ENCODE measurements at regions not wholly inside any gene's neighbourhood (a gene's known extent, or its start where the extent isn't known, plus 50 kb on each side); places are given as distances from the start of the nearest gene placed in this dataset.
"Not testable (repeated sequence)": the region's sequence is repeated elsewhere in the genome, so short reads cannot be mapped to it uniquely, and the experiment has no call there.

- FAIRE-seq = no peak
- peaks cover 0 to 3% of the 10 kb centered on the region in 2 experiments; a peak in 1 of 5 replicates for H3K27me3 ChIP-seq (ENCODE audit: control insufficient read depth in 1 of 2, insufficient read depth in 2 of 2, low read length in 2 of 2)
- H3K79me2 ChIP-seq (ENCODE audit: insufficient read depth, low read length) = no peaks in the 10 kb centered on the region
- intact Hi-C loops (cut with micrococcal nuclease; ENCODE audit: unreplicated experiment) = no loop called here
- no peak overlapping the region for H3K9ac ChIP-seq (ENCODE audit: insufficient read depth, low read depth, low read length)
- TF ChIP-seq KLF6 (CRISPR knock-in tag; IDR thresholded peaks at IDR 0.05) (no peak), SAFB2 (CRISPR knock-in tag; IDR thresholded peaks at IDR 0.05; ENCODE audit: borderline replicate concordance, low read depth) (no peak), E2F1 (CRISPR knock-in tag; IDR thresholded peaks at IDR 0.05) (no peak), POLR2G (IDR thresholded peaks at IDR 0.05; ENCODE audit: low read depth, low read length) (no peak), ZNF577 (CRISPR knock-in tag; IDR thresholded peaks at IDR 0.05; ENCODE audit: borderline replicate concordance, low read depth) (no peak), SOX13 (IDR thresholded peaks at IDR 0.05) (no peak), SOX13 (CRISPR knock-in tag; conservative IDR thresholded peaks at IDR 0.05 in 1 of 2, IDR thresholded peaks at IDR 0.05 in 1 of 2) (no peak), ASH2L (IDR thresholded peaks at IDR 0.05; ENCODE audit: insufficient read length, low read depth, low read length) (no peak)
- 17% methylated on average over 10 of the region's 11 CpGs for WGBS (ENCODE audit: low lambda C conversion rate)
- no peak for DNase-seq (ENCODE audit: low spot score)
- H3K36me3 ChIP-seq (replicated peaks in 1 of 2; ENCODE audit: control insufficient read depth in 1 of 2, insufficient read depth in 2 of 2, low read length in 2 of 2) = no peaks in the 10 kb centered on the region
- no peaks in the 10 kb centered on the region for H3K4me1 ChIP-seq (ENCODE audit: insufficient read depth, low read length)
- no TSS peak for BruUV-seq (replicated peaks)
- no peaks in the 10 kb centered on the region for H3K9me3 ChIP-seq (ENCODE audit: low read length)
- no peak for ATAC-seq
- ChIA-PET CTCF (ENCODE audit: low intra/inter-chr PET ratio, low total read pairs) (no interaction called here), POLR2A (no interaction called here)
- in situ Hi-C loops (cut with HindIII; ENCODE audit: extremely low pct_ligation_motif_present, low pct_unique_long_range_greater_than_20kb) = no loop called here
- no peak overlapping the region for H3K4me2 ChIP-seq (ENCODE audit: low read depth, low read length)
- no peaks in the 10 kb centered on the region for H4K20me1 ChIP-seq (ENCODE audit: insufficient read depth, low read length)
- no peak overlapping the region for H3K27ac ChIP-seq (ENCODE audit: extremely low read length, insufficient read depth, low read length)
- H3K4me3 ChIP-seq (replicated peaks in 1 of 3; ENCODE audit: insufficient read depth in 1 of 3, low read depth in 2 of 3, low read length in 3 of 3) = no peak overlapping the region
- no peak overlapping the region for H2AFZ ChIP-seq (ENCODE audit: low read length)
Observed at GRCh38 chr1:30524840-30525617, 198.4 kb downstream of the MATN1 start.

GRCh38 chr1:30524025-30524555 is 199.3 kb downstream of the MATN1 start:
- BruUV-seq (replicated peaks); H4K20me1 ChIP-seq (ENCODE audit: insufficient read depth, low read length); ATAC-seq; H3K36me3 ChIP-seq (replicated peaks in 1 of 2; ENCODE audit: control insufficient read depth in 1 of 2, insufficient read depth in 2 of 2, low read length in 2 of 2); FAIRE-seq; in situ Hi-C loops (cut with HindIII; ENCODE audit: extremely low pct_ligation_motif_present, low pct_unique_long_range_greater_than_20kb); CTCF ChIA-PET (ENCODE audit: low intra/inter-chr PET ratio, low total read pairs); DNase-seq (ENCODE audit: low spot score); H3K4me1 ChIP-seq (ENCODE audit: insufficient read depth, low read length); H2AFZ ChIP-seq (ENCODE audit: low read length); H3K9ac ChIP-seq (ENCODE audit: insufficient read depth, low read depth, low read length); H3K79me2 ChIP-seq (ENCODE audit: insufficient read depth, low read length); H3K4me2 ChIP-seq (ENCODE audit: low read depth, low read length); H3K9me3 ChIP-seq (ENCODE audit: low read length); H3K4me3 ChIP-seq (replicated peaks in 1 of 3; ENCODE audit: insufficient read depth in 1 of 3, low read depth in 2 of 3, low read length in 3 of 3); POLR2A ChIA-PET; H3K27me3 ChIP-seq (ENCODE audit: control insufficient read depth in 1 of 2, insufficient read depth in 2 of 2, low read length in 2 of 2); H3K27ac ChIP-seq (ENCODE audit: extremely low read length, insufficient read depth, low read length); intact Hi-C loops (cut with micrococcal nuclease; ENCODE audit: unreplicated experiment): not testable (repeated sequence)
- 45% methylated on average over 8 of the region's 8 CpGs for WGBS (ENCODE audit: low lambda C conversion rate)
